Adrenal gland (tissue), 5 donors: ENCODE measurements at regions not wholly inside any gene's neighbourhood (a gene's known extent, or its start where the extent isn't known, plus 50 kb on each side); places are given as distances from the start of the nearest gene placed in this dataset.

ENCODE experiments used
- POLR2A ChIP-seq, 2 donors: fragments of 450-650 bp; IDR thresholded peaks; one replicate each; pipeline ENCODE4 v1.6.1; 2017; ENCODE audit warnings: antibody characterized with exemption in 2 of 2, mild to moderate bottlenecking in 2 of 2, moderate library complexity in 1 of 2
- TF ChIP-seq, protein P1 (sequence below), 6 experiments: fragments of 450-650 bp in 4 of 6; fragments of 200-600 bp in 2 of 6; sonication (generic) in 1 of 6; IDR thresholded peaks; 1 replicate in 5 of 6; 2 replicates in 1 of 6; pipeline versions ENCODE4 v1.5.1 to v1.8.0; 2016 to 2021; ENCODE audit warnings: antibody characterized with exemption in 6 of 6, mild to moderate bottlenecking in 2 of 6, moderate library complexity in 1 of 6
- donor health status: DM: no; HTN: no; CAD: no.

DNA sequence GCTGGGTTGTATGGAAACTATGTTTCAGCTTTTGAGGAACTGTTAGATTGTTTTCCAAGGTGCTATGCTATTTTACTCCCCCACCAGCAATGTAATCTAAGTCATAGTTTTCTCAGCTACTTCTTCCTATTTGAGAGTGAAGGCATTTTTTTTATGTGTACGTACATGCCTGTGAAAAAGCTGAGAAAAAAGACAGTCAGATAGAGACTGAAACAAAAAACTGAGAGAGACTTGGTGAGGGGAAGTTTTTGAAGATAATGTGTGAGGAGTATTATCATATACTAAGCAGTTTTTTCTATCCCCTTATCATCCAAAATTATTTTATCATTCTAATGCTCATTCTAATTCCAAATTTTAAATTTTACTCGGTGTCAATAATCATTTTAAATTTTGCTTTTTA is 780.0 kb downstream of the BCKDHB start:
- TF ChIP-seq, protein P1, sequence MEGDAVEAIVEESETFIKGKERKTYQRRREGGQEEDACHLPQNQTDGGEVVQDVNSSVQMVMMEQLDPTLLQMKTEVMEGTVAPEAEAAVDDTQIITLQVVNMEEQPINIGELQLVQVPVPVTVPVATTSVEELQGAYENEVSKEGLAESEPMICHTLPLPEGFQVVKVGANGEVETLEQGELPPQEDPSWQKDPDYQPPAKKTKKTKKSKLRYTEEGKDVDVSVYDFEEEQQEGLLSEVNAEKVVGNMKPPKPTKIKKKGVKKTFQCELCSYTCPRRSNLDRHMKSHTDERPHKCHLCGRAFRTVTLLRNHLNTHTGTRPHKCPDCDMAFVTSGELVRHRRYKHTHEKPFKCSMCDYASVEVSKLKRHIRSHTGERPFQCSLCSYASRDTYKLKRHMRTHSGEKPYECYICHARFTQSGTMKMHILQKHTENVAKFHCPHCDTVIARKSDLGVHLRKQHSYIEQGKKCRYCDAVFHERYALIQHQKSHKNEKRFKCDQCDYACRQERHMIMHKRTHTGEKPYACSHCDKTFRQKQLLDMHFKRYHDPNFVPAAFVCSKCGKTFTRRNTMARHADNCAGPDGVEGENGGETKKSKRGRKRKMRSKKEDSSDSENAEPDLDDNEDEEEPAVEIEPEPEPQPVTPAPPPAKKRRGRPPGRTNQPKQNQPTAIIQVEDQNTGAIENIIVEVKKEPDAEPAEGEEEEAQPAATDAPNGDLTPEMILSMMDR (IDR thresholded peaks at IDR 0.05): no peak
- no peak for TF ChIP-seq POLR2A (IDR thresholded peaks at IDR 0.05)
